ENCODE measurements at regions not wholly inside any gene's neighbourhood (a gene's known extent, or its start where the extent isn't known, plus 50 kb on each side); places are given as distances from the start of the nearest gene placed in this dataset.

DNA sequence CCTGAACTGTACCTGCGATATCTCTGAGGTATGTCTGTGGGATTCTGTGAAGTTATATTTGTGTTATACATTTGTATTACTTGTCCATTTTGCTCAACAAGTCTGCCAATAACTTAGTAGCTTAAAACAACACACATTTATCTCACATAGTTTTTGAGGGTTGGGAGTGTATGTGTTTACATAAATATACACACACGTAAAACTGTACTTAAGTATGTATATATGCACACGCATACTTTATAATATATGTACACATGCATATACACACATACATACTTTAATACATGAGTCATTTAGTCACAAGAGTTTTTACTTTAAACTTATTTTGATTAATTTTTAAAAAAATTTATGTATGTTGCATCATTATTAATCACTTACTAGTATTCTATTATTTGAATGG lies 205.9 kb upstream of the EDIL3 start:
- DNase-seq: no peak

DNA sequence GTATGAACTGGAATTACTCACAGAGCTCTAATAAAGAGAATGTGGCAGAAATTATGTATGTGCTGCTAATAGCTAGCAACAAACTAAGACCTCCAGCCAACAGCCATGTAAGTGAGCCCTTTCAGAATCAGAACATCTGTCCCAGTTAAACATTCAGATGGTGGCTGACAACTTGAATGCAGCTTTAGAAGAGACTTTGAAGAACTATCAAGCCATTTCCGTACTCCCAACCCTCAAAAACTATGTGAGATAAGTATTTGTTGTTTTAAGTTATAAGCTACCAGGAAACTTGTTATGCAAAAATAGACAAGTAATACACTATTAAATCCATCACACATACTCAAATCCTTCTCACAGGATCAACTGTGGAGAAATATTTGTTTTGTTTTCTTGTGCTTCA lies 205.2 kb upstream of the EDIL3 start:
- no peak for DNase-seq

DNA sequence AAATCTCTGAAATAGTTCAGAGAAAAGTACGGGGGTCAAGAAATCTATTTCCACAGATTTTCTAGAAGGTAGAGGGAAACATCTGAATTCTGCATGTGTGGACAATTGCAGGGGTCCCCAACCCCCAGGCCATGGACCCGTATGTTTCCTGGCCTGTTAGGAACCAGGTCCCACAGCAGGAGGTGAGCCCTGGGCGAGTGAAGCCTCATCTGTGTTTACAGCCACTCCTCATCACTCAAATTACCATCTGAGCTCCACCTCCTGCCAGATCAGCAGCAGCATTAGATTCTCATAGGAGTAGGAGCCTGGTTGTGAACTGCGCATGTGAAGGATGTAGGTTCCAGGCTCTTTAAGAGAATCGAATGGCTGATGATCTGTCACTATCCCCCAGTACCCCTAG lies 200.5 kb upstream of the EDIL3 start:
- no peak for DNase-seq

DNA sequence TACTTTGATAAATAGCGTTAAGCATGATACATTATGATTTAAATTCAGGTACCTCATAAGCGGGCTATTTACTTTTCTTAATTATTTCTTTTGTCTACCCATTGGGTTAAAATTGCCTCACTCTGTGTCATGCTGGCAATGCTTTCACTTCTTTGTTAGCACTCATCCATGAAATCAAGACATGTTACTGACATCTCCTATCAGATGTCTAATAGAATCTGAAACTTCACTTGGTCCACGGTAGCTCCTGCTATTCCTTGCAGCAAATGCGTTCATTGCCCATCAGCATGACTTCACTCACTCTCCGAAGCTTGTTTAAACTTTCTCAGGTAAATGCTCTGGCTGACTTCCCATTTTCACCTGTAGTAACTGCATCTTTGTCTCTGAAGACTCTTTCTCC lies 193.5 kb upstream of the EDIL3 start:
- DNase-seq: no peak

DNA sequence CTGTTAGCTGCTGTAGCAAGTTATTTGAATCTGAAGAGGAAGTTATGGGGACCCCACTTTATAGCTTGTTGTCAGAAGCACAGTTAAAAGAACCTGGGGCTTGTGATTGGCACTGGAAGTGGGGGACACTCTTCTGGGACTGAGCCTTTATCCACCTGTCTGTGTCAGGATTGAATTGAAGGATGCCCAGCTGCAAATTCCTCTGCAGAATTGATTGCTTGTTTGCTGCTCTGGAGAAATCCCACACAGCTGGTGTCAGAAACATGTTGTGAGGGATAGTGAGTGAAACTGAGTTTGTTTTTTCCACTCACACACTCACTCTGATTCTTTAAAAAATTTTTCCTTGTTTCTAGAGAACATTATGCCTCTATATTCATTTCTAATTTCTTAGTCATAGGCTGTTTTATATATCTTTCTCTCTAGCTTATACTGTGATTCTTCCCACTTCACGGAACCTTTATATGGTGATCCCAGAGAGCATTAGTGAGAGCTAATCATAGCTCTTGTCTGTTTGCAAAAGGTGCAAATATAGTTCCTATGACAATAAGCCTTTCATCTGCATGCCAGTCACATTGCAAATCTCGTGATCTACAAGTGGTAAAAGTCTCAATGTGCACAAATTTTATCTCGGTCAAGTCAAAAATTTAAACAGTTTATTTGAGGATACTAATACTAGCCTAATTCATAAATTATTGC lies 188.5 kb upstream of the EDIL3 start:
- no peak for DNase-seq

DNA sequence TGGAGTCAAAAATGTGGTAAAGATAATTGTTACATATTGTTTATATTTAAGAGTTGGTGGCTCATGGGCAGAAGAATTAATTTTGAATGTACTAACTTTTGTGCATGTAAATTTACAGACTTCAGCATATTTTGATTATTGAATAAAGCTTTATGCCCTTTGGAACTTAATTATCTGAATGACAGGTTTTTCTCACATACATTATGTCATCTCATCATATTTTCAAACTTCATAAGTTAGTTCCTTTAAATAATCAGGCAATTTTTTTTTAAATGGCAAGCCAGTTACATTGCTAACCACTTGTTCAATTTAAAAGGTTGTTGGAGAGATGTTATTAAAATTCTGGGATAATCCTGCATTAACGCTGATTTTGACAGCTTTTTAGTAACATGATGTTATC lies 184.6 kb upstream of the EDIL3 start:
- no peak for DNase-seq

DNA sequence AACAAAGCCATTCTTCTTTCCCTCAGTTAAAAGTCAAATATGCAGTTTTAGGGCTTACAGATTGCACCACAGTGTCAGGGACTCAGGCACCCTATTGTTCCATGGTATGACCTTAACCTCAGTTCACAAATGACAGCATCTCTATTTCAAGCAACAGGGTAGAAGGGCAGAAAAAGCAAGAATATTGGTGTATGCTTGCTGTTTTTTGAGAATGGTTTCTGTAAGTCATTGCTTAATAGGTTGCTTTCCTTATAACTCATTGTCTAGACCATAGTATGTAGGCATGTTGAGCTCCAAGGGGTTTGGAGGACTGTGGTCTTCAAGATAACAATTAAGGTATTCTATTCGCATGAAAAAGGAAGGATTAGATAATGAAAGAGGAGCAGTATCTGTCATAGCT lies 183.5 kb upstream of the EDIL3 start:
- no peak for DNase-seq

DNA sequence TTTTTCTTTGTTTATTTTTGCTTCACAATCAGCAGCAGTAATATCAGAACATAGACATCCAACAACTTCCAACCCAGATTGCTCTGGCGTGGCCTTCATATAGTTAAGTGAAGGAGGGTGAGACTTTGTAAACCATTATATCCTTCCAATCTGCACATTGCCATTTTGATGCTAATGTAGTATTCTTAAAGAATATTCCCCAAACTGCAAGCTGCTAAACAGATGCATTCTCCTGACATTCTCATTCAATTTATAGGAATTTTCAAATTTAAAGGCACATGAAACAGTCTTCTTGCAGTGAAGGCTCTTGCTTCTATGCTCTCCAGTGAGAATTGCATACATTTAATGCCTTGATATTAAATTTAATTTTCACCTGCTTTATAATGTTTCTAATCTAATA lies 181.2 kb upstream of the EDIL3 start:
- DNase-seq: no peak

DNA sequence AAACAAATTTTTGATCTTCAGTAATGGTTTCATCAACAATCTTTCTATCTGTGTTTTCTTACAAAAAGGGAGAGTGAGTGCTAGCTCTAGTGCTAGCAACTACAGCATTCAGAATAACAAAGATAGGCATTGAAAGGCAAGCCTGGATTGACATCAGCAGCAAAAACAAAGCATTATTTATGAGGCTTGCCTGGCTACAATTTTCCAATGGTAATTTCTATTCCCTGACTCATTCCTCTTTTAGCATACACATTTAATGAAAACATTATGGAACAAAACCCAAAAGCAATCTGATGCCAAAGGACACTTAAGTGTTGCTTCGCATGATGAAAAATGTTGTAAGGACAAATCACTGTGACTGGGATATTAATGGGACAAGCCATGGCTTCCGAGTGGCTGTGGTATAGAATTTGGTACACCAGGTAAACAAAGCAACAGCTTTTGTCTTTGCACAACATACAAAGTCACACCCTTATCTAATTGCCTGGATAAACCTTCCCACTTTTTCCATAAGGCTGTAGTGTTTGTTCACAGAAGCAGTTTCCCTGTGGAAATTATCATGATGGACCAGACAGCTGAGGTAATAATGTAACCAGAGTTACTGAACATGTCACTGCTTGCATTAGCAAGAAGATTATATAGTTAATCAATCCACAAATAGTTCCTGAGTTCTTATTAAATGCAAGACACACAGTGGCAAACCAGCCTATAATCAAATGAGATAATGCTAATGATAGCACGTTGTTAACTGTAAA lies 179.8 kb upstream of the EDIL3 start:
- no peak for DNase-seq

DNA sequence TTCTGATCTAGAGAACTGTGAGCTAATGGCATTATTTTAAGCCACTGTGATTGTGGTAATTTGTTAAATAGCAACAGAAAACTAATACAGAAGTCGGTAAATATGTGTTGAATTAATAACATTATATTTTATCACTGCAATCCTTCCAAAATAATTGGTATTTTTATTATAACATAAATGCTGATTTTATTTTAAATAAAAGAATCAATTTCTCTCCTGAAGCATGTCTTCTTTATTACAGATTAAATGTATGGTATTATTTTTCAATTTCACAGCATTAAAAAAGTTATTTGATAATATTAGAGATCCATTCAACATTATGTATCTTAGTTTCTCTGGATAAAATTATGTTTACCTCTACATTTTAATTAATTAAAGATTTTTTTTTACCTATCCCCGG lies 165.5 kb upstream of the EDIL3 start:
- no peak for DNase-seq

DNA sequence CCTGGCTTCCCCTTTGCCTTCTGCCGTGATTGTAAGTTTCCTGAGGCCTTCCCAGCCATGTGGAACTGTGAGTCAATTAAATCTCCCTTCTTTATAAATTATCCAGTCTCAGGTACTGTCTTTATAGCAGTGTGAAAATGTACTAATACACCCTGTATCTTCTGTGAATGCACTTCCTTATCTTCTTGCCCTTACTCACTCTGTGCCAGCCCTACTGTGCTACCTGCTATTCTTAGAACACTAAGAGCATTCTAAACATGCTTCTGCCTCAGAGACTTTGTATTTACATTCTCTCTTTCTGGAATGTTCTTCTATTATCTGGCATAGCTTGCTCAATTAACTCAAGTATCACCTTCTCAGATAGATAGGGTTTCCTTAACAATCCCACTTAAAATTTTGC lies 164.4 kb upstream of the EDIL3 start:
- DNase-seq: no peak

DNA sequence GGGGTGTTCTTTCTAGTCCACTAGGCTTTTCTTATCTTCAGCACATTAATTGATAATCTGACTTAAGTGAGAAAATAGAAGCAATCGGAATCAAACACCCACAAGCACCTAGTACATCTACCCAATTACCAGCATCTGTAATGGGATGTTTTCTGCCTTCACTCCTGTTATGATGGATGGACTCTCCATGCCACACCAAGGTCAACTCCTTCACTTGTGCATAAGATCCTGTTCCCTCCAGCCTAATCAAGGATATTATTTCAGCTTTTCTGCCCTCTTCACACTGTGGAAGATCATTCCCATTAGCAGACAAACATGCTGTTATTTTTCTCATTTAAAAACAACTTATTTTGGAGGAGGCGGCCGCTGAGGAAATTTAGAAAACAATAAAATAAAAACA lies 162.0 kb upstream of the EDIL3 start:
- DNase-seq: no peak

DNA sequence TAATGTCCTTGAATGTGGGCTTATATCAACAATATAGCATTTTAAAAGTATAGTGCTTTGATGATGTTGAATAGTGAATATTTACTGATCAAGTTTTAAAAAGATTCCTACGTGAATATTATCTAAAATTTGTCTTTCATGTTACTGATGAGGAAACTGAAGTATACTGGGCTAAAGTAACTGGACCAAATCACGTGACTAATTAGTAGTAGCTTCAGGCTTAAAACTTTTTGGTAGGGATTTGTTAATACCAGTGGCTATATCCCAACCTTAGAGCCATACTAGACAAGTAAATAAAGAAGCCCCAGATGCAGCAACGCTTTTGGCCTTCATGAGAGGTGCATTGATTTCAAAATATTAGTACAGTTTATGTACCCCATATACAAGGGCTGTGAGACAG lies 152.1 kb upstream of the EDIL3 start:
- DNase-seq: no peak

DNA sequence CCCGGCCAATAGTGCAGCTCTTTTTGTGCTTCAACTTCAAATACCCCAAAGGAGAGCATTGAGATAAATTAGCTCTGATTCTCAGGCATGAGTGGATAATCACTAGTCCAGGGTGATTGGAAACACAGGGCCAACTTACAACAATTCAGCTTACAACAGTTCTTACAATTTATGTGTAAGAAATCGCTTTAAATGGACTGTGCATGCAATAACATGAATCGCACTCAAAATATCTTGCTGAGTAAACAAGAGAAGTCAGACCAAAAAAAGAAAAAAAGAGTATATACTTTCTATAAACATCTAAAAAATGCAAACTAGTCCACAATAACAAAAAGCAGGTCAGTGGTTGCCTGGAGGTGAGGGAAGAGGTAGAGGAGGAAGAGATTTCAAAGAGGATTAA lies 150.6 kb upstream of the EDIL3 start:
- no peak for DNase-seq

DNA sequence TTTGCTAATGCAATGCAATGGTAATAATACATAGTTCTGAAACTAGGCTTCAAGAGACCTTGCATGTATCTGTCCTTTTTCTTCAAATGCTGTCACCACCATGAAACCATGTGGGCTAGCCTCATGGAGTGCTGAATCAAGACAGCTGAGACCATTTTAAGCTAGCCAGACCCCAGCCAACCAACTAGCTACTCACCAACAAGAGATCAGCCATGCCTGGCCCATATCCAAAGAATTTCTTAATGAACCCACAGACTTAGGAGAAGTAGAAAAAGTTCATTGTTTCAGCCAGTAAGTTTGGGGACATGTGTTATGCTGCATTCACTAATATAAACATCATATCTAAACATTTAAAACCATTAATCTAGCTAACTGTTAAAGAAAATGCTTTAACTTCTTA lies 139.8 kb upstream of the EDIL3 start:
- DNase-seq: no peak

DNA sequence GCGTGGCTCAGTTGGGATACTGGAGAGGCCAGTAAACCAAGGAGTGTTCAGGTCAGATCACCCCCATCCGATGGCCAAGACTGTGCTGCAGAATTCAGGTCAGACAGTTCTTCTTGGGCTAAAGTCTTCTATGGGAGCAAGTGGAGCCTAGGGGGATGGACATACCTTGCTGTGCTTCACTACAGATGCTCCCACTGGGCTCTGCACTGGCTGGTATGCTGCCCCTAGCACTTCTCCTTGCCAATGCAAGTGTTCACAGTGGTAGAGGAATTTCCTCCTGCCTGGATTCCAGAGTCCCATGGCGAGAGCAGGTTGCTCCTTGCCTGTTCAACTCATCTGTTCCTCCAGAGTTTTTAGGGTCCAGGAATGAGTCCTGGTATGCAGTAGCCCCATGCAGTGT lies 134.2 kb upstream of the EDIL3 start:
- DNase-seq: no peak

DNA sequence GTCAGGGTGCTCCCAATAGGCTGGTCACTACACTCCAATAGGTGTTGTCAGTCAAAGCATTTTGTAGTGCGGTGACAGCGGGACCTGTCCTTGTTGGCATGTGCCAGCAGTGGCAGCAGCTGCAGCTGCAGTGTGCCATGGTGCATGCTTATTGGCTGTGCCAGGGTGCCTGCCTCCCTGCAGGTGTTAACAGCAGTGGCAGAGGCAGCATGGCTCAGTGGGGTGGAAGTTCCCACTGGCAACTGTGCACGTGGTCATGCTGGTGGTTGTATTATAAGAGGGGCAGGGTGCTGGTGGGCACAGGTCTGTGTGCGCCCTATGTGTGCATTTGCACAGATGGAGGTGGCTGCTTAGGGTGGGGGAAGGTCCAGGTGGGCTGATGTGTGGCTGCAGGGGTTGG lies 133.7 kb upstream of the EDIL3 start:
- no peak for DNase-seq

DNA sequence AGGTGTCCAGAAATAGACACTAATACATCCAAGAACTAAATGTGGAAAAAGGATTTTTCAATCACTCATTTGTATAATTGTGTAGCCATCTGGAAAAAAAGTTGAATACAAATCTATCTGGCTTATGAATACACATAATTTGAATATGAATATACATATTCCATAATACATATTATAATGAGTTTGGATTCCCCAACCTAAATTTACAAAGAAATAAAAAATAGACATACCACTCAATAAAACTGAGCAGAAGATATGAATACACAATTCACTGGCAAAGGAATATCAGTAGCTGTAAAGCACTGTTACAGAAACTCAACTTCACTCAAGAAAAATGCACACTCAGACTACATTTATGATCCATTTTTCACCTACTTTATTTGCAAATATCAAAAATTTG lies 121.9 kb upstream of the EDIL3 start:
- no peak for DNase-seq

DNA sequence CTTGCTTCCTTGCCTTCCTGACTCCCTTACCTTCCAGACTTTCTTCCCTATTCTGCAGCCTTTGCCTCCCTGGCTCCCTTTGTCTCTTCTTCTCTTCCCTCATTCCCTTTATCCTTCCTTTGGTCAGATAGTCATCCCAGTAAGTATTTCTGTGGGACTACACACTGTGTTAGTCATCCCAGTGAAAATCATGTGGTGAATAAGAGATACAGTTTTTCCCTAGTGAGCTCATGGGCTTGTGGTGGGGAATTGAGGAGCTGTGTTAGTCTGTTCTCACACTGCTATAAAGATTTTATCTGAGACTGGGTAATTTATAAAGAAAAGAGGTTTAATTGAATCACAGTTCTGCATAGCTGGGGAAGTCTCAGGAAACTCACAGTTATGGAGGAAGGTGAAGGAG lies 109.8 kb upstream of the EDIL3 start:
- no peak for DNase-seq

DNA sequence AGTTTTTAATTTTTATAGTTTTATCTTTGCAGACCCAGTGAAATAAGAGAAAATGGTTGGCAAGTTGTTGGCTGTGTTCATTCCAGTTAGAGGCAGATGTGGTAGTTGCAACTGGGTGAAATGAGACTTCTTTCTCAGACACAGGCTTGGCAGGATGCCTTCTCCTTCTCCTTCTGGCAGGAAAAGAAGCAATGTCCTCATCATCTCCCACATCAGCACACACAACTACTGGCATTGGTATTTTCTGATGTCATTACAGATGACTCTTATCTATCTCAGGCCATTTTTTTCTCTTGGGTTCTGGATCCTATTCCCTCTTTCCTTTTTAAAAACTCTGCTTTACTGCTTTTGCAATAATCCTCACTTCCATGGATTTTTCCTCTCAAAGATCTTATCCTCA lies 103.3 kb upstream of the EDIL3 start:
- DNase-seq: no peak

DNA sequence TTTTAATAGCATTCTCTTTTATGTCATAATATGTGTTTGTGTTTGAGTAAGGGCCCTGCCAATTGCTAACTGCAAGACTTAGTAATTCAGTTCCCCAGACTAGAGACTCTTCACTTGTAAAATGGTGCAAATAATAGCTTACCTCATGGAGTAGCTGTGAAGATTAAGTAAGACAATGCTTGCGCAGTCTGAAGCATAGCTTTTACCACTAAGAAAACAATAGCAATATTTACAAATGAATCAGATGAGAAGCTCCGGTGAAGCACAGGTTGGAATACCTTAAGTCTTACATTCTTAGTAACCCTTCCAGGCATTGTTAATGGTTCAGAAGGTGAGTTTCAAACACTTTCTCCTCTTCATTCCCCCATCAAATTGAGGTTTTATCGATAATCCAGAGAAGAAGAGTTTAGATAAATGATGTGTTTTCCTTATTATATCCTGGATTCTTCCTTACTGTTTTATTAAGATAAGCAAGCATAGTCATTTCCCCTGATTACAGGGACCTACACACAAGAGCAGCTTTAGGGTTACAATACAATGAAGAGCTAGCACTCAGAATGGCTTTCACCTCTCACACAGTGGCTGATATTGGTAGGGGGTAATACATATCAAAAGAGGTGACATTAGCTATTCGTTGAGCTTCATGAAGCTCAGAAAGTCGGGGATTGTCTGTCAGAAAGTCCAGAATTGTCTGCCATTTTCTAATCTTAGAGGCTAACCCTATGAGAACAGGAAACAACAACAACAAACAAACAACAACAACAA lies 96.4 kb upstream of the EDIL3 start:
- no peak for DNase-seq

DNA sequence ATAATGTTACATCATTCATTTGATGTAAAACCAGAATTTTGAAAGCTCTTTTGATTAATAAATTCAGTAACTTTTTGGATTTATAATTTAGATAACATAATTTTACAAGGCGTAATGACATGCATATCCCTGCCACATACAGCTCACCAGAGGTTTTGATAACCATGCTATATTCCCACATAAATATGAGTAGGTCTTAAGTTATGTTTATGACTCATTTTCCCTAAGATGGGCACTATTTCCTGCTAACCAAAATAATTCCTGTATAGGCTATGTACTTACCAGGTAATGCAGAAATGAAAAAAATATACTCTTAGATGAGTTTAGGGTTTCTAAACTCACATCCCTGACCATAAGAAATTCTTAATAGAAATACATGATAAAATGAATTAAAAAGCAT lies 93.9 kb upstream of the EDIL3 start:
- DNase-seq: no peak

DNA sequence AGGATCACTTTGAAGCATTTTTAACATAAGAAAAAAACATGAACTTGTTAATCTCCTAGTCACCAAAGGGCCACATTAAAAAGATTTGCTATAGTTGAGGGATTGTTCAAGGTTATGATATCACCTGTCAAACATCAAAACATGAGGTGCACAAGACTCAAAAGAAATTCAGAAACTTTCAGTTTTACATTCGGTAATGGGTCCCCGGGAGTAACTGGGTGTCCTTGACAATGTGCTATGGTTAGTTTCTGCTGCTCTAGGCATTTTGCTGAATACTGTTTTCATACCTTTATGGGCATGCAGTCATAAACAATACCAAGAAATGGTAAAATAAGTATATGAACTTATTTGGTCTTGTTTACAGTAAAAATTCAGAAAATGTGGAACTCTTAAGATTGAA lies 92.8 kb upstream of the EDIL3 start:
- no peak for DNase-seq

DNA sequence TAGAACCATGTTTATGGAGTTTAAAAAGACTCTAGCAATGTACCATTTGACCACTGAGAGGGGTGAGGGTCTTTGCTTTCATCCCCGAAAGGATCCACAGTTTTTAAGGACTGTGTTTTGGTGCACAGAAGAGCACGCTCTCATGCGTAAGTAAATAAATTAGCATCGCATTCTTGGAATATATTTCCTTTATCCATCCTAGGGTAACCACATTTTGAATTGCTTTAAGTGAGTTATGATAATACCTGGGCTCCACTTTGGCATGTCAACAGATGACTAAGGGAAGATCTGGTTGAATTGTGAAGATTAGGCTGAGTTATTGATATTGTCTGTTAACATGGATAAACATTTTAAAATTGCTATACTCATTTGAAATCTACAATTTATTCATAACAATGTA lies 89.4 kb upstream of the EDIL3 start:
- no peak for DNase-seq
